Sigmoid colon (tissue), 4 donors: ENCODE measurements at regions not wholly inside any gene's neighbourhood (a gene's known extent, or its start where the extent isn't known, plus 50 kb on each side); places are given as distances from the start of the nearest gene placed in this dataset.

Source experiments
- CTCF ChIP-seq, 4 experiments: fragments of 450-650 bp in 3 of 4; fragments of 200-600 bp in 1 of 4; IDR thresholded peaks; one replicate each; pipeline ENCODE4 v1.5.1; 2016 to 2019; ENCODE audit warnings: antibody characterized with exemption in 4 of 4, mild to moderate bottlenecking in 3 of 4, moderate library complexity in 2 of 4
- EP300 ChIP-seq, 4 donors: sonication (generic); formaldehyde crosslinking; IDR thresholded peaks; one replicate each; pipeline ENCODE4 v1.6.1; 2017; ENCODE audit warnings: antibody characterized with exemption in 4 of 4
- POLR2A ChIP-seq, 2 donors: fragments of 450-650 bp; IDR thresholded peaks; one replicate each; pipeline ENCODE4 v1.6.1; 2016; ENCODE audit warnings: antibody characterized with exemption in 2 of 2, mild to moderate bottlenecking in 2 of 2, moderate library complexity in 2 of 2
- POLR2AphosphoS5 ChIP-seq, 4 donors: sonication (generic); formaldehyde crosslinking; IDR thresholded peaks; one replicate each; pipeline ENCODE4 v1.6.1; 2017; ENCODE audit warnings: antibody characterized with exemption in 4 of 4

- TF ChIP-seq POLR2AphosphoS5 (IDR thresholded peaks at IDR 0.05) (no peak), CTCF (IDR thresholded peaks at IDR 0.05) (no peak), POLR2A (IDR thresholded peaks at IDR 0.05) (no peak), EP300 (IDR thresholded peaks at IDR 0.05) (no peak)
These were observed 341.0 kb upstream of the POU5F2 start for GRCh38 chr5:94082405-94082804.
